GM19328 (cell line): ENCODE measurements at regions not wholly inside any gene's neighbourhood (a gene's known extent, or its start where the extent isn't known, plus 50 kb on each side); places are given as distances from the start of the nearest gene placed in this dataset.
"Not testable (repeated sequence)": the region's sequence is repeated elsewhere in the genome, so short reads cannot be mapped to it uniquely, and the experiment has no call there.

Experiments used
- ATAC-seq: cut with Tn5 transposase; IDR thresholded peaks from one replicate; pipeline ENCODE4 v1.9.1; 2021; ENCODE audit warnings: mild to moderate bottlenecking, moderate library complexity; ENCODE audit not compliant: unreplicated experiment

DNA sequence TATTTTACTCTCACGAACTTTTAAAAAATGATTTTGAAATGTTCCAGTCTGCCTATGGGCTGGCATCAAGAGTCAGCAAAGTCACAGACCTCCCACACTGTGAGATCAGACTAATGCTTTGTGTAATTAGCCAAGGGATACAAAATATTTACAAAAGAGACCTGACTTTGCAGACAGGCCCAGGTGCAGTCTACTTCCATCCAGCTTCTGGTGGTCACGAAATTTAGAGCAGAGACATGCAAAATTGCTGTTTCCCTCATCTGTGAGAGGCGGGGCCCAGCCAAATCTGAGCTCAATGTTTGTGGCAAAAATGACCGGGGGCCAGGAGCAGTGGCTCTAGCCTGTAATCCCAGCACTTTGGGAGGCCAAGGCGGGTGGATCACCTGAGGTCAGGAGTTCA, 82.5 kb upstream of the PITRM1 start:
- ATAC-seq: no peak

DNA sequence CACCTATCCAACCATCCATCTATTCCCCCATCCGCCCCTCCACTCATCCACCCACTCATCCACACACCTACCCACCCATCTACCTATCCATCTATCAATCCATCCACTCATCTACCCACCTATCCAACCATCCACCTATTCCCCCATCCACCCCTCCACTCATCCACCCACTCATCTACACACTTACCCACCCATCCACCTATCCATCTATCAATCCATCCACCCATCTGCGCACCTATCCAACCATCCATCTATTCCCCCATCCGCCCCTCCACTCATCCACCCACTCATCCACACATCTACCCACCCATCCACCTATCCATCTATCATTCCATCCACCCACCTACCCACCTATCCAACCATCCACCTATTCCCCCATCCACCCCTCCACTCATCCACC, 81.4 kb upstream of the PITRM1 start:
- ATAC-seq: not testable (repeated sequence)

DNA sequence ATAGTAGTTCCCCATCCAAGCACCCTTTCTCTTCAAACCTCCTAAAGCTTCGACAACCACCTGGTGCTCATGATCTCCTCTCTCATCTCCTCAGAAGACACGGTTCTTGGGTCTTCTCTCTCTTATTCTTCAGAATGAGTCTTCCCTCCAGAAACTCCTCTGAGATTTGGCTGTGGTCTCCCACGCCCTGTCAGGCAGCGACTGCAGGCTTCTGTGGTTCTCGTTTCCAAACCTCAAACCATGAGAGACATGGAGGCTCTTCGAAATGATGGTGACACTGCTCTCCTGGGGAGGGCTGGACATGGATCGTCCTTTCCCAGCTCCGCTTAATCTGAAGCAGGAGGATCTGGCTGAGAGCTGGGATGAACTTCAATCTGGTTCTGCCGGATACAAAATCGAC, 78.6 kb upstream of the PITRM1 start:
- ATAC-seq: no peak

DNA sequence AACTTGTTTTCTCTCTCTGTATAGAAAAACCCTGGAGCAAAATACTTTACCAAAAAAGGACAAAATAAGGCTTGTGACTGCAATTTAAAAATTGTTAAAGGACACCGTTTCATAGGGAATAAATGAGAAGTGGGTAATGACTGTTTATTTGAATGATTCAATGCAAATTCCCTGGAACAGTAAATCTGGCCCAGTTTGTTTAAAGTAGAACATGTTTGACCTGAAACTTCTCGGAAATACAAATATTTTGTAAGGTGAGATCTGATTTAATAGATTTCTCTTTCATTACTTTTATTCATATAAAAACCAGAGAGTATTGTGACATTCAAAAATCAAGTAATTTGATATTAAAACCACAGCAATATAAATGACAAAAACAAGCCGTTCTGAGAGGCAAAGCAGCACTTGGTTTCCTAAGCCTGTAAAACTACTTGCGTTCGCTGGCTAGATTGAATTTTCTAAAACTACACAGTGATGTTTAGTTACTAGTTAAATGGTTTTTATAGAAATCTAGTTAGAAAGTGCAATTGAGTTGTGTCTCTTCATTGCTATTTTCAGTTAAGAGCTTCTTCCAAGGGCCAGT, 76.8 kb upstream of the PITRM1 start:
- ATAC-seq: no peak

DNA sequence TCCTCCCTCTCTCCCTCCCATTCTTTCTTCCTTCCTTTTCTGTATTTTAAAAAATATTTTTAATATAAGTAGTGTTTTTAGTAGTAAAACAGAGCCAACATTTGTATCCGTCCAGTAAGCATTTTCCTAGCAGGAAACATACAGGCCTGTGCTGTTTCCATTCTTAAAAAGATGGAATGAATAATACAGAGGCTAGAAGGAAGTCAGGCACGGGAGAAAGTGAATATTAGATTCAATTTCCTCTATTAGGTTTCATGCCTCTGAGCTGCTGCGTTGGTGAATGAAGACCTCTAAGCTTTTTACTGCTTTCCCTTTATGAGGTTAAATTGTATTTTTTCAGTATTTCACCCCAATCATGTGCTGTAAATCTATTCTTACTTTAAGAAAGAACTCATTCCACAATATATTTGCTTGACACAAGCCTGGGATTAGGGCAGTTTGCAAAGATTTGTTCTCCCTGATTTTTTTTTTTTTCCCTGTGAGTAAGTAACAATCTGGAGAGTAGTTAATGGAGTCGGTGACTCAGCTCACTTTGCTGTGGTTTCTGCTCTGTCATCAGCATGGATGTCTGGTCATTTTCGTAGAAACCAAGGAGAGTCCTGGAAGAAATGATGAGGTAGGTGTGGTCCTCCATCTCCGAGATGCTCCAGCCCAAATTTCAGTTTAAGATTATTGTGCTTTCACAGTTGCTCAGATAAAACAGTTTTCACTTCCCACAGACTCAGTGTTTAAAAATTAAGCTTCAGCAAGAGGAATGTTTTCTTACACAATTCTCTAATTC, 76.1 kb upstream of the PITRM1 start:
- ATAC-seq: no peak

DNA sequence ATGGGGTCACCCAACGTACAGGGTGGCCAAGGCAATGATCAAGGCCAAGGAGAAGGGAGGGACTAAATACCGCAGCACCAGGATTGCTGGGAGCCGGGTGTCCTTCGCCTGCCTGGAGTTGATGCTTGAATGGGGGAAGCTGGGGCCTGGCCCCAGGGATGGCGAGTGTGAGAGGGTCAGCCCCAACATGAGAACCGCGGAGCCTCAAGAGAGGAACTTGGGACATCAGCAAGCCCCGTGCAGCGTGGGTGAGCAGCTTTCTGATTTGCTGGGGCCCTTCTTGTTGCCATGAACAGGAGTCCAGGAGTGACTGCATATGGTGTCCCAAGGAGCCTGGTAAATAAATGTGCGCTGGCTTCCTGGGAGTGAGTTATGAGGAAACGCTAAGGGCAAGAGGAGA, 72.8 kb upstream of the PITRM1 start:
- no peak for ATAC-seq

DNA sequence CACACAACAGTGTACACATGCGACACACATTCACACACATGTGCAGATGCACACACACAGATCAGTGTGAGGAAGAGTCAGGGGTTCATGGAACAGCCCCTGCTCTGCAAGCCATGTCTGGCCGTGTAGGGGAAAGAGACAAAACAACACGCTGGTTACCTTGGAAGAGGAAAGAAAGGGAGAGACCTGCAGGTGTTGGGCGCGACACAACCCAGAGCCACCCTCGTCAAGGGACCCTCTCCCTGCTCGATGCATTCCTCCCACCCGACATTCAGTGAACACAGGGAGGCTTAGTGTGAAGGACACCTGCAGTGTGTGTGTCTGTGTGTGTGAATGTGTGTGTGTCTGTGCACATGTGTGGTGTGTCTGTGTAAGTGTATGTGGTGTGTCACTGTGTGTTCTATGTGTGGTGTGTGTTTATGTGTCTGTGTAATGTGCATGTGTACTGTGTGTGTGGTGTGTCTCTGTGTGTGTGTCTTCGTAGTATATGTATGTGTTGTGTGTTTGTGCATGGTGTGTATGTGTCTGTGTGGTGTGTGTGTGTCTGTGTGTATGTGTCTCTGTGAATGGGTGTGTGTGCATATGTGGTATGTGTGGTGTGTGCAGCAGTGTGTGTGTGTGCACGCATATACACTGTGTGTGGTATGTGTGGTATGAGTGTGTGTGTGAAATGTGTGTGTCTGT, 69.5 kb upstream of the PITRM1 start:
- ATAC-seq: no peak

DNA sequence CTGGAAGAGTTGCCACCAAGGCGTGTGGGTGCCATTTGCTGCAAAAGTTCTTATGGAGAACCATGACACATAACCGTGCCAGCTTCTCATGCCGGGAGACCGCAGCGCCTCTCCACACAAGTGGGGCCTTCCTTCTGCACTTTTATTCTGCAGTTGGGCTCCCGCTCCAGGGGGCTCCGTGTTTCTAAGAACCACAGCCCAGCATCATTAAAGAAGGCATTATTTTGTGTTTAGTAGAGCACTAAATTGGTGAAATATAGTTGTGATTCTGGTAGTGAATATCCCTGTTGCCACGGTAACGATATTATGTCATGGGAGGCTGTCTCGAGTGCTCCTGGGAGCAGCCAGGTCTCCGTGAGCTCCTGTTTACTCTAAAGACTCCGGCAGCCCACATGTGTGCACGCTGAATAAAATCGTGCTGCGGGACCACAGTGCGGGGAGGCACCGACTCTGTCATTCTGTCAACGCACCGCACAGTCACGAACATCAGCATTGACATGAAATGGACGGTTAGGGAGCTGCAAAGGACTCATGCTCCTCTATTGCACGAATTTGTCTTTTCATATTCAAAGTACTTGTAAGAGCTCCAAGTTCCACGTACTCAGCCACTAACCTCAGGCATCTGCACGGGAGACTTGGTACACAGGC, 68.8 kb upstream of the PITRM1 start:
- no peak for ATAC-seq

DNA sequence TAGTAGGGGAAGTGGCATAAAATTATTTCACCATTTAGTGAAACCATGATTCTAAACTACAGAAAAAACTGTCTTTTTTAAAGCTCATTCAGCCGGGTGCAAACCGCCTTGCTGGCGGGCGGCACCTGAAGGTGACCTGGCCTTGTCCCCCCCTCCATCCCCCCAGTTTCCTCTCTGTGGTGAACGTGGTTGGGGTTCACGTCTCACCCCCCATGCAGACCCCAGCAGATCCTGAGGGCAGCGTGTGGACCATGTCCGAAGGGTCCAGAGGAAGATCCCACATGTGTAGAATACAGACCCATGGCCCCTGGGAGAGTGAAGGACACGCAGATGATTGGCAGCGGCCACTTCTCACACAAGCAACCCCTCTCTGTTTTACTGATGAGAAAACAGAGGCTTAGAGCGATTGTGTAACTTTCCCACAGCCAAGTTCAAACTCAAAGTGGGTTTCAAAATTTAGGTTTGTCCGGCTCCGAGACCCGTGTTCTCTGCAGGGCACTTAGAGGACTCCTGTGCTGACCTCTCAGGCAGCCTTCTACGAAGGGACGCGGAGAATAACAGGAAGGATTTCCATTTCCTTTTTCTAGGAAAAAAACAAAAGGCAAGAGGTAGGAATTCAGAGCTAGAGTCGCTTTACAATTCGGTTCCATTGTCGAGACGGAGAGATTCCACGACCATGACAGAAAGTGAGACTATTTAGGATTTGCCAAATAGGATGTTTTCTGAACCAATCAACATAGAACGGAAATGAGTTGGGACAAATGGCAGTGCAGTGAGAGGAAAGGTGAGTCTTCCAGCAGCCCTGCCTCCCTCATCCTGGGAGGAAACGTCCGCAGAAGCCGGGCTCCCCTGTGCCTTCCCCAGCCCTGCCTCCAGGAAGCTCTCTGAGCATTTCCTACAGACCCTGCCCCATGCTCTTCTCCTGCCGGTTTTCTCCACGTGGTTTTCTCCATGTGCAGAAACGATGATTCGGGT, 67.6 kb upstream of the PITRM1 start:
- no peak for ATAC-seq

DNA sequence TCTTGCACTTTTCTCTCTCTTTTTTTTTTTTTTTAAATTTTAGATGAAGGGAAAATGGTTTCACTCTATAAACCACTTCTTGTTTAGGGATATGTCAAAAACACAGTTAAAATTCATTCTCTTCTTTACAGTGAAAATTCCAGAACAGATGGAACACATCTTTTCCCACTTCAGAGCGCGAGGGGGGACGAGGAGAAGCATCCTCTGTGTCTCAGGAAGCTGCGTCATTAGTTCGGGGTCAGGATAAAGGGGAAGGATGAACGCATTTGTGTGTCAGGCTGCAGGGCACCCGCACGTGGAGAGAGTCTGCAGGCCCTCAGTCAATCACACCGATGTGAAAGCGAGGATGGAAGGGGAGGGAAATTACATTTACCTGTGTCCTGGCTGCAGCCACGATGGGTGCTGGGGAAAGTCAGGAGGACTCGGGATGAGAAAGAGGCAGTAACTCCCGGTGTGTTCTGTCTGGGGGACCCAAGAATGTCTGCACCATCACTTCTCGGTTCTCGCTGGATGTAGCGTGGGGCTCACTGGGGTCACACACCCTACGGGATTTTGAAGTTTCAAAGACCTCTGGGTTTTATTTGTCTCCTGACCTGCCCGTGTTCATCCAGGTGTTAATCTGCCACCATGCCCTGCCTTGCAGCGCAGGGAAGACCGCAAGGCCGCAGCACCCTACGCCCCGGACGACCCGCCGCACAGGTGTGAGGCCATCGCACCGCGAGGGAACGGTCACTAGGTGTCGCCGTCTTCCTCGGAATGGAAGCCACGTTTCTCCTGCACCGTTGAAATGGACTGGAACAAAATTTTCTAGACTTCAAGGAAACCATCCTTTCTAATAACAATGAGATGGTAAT, 66.7 kb upstream of the PITRM1 start:
- ATAC-seq: no peak

DNA sequence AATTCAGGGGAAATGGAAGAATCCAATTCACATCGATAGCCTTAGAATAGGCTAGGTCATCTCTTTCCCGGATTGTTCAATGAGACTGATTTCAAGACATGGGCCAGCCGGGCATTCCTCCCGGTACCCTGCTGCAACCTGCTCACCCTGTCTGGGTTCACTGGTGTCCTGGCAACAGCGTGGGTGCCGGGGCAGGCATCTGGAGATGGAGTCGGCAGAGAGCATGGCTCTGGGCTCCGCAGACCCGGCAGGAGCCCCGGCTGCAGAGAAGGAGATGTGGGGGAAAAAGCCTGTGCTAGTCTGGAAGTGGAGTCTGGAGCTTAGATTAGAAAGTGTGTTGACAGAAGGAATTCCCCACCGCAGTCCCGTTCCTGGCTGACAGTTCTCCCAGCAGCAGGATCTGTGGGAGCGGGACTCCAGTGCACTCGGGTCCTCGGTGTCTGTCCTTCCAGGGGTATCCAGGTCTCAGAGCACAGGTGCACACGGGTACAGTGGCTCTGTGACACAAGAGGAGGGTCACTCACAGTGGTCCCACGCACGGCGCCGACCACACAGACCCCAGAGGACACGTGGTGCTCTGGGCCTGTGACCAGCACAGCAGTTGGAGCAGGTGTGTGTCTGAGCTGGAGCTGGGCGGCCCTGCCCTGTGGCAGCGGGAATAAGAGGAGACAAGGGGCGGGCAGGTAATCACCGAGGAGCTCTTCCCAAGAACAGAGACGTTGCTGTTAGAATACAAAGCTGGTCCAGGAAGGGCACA, 65.7 kb upstream of the PITRM1 start:
- ATAC-seq: no peak

DNA sequence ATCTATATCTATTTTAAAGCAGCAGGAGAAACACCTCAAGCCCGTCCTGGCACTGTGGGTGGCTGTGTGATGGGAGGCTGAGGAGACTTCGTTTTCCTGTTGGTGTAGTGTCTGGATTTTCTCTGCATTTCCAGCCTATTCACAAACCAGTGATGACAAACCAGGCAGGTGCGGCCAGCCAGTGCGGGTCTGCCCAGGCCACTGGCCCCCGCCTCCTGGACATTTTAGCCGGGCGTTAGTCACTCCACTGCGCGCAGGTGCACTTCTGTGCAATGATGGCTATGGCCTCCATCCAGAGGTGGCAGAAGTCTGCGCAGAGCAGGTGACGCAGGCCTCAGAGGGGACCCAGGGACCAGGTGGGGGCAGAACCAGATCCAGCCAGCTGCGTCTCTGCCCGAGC, 64.9 kb upstream of the PITRM1 start:
- no peak for ATAC-seq

DNA sequence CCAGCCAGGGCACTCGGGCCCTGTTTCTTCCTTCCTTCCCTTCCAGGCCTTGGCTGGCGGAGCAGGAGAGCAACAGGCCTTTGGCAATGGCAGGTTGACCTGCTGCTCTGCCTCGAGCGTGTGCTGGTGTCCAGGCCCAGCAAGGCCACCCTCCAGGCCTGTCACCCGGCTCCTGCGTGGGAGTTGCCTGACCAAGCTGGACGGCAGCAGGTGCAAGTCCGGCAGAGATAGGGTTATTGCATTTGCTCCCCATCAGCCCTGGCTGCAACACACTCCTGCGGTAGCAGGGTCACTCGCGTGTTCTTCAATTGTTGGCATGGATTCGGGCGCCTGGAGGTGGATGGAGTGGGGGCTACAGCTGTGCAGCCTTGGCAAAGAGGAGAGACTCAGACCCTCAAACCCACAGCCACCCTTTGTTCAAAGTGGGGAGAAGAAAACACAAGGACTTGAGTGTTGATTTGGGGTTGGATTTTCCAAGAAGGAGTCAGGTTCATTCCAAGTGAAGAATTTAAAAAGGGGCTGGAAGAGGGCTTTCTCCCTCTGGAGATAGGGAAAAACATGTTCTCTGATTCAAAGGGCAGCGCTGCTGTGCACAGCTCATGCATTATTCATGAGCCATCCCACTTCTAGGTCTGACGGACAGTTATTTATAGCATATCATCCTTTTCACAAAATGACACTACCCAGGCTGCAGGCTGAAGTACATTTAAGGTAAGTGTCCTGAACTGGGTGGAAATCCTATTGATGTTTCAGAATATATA, 64.2 kb upstream of the PITRM1 start:
- no peak for ATAC-seq

DNA sequence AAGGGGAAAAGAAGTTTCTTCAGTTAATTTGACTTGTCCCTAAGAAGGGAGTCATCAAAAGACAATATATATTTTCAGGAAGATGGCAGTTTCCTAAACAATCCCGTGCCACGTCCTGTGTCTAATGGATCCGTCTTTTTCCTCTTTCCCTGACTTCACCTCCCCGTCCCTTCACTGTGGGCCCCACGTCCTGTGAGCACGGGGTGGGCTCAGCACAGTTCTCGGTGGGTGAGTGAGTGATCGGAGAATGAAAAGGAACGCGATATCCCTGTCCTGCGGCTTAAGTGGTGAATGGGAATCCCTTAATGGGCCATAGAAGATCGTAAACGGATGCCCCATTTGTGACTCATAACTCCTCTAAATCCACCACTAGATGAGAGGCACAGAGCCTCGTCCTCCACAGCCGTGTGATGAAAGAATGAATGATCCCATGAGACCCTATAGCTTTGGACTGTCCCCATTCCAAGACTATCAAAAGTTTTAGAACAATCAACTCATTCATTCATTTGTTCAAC, 63.5 kb upstream of the PITRM1 start:
- ATAC-seq: no peak

DNA sequence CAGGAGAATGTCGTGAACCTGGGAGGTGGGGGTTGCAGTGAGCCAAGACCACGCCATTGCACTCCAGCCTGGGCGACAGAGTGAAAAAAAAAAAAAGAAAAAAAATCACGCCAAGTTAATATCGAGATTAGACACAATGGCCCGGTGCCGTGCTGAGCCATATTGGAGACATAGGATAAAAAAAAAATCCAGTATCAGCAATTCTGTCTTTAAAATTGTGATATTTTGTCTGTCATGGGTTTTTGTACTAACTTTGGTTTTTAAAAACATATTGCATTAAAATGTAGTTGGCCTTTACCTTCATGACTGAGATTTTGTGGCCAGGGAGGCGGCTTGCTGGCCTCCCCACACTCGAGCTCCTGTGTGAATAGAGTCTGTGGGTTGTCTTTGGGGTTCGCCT, 62.8 kb upstream of the PITRM1 start:
- ATAC-seq: no peak

DNA sequence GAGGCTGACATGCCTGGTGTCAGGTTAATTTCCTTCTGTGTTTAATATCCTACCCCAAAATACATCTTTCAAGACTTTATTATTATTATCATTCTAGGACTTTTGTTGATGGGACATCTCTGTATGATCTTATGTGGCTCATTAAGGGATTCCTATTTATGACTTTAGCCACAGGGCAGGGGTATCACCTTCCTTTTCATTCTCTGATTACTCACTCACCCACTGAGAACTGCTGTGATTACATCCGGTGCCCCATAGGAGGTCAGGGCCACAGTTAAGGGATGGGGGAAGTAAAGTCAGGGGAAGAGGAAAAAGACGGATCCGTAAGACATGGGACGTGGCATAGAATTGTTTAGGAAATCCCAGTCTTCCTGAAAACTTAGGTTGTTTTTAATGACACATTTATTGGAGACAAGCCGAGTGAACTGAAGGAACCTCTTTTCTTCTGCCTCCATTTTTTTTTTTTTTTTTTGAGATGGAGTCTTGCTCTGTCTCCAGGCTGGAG, 61.0 kb upstream of the PITRM1 start:
- ATAC-seq: no peak

DNA sequence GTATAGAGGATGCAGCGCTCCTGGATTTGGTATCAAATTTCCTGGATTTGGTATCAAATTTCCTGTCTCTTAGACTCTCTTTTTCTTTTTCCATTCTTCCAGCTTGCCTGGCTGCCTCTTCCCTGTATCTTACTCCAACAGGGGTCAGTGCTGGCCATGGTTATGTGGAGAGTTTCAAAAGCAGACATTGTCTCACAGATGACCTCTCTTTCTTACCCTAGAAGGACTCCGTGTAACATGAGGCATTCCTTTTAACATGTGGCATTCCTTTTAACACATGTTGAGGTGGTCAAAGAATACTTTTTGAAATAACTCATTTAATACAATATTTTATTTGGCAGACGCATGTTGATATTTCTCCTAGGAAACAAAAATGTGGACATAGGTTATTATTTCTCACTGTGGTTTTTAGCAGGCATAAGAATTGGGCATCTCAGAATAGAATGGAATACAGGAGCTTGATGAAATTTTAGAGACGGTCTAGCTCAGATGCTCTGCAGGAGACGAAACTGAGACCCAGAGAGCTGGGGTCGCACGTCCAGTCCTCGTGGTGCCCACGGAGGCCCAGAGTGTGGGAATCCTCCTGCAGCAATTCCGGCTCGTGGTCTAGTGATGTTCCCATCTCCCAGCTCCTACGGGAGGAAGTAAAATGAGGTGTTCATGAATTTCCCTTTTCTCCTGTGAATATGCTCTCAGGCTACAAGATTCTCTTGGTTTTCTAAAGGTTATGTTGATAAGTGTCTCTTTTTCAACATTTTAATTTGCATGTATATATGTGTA, 59.6 kb upstream of the PITRM1 start:
- ATAC-seq: no peak
